ENCODE measurements at regions not wholly inside any gene's neighbourhood (a gene's known extent, or its start where the extent isn't known, plus 50 kb on each side); places are given as distances from the start of the nearest gene placed in this dataset.
A peak's percentile ranks its signal among the peaks of the same experiment; 100 is the strongest.
"Not testable (repeated sequence)": the region's sequence is repeated elsewhere in the genome, so short reads cannot be mapped to it uniquely, and the experiment has no call there.

DNA sequence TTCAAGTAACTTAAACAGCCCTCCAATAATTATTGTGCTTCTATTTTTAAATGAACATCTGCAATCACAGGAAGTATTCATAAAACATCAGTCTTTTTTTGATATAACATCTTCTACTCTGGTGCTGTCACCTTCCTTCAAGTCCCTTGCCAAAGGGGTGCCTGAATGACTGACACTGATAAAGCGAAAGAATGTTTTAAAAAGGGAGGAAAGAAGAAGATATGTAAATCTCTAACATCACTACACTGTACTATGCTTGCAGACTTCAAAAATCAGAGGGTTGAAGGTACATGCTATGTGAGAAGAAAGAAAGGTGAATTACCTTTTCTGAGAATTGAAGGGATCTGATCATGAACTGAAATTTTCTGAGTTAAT is 253.7 kb downstream of the ZPLD1 start:
- DNase-seq: no peak

- DNase-seq: no peak
Measured at GRCh38 chr3:102691507-102691906, 256.7 kb downstream of the ZPLD1 start.

DNA sequence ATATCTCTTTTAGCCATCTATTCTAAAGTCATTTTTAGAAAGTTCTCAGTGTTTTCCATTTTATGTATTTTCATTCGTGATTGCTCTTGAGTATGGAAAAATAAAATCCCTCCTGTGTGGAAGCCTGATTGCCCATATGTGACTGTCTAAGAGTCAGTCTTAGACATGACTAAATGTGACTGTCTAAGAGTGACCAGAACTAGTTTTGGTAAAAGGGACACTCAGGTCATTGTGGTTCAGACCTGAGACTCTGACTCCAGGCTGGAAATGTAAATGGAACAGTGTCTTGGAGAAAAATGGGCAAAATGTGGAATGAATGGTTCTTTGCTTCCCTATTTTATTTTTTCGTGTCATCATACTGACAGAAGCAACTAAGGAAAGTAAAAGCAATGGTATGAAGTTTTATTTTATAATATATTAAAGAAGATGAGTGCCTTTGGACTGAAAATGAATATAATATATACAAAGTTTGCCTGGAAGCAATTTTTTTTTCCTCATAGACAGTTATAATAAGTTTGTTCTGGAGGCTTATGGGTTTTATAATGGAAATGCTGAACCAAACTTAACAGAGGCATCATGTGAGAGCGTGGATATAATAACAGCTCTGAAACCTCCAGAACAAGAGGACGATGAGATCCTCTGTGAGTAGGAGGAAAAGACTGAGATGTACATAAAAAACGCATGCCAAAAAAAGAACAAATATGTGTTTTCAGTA is 264.4 kb downstream of the ZPLD1 start:
- no peak for DNase-seq

GRCh38 chr3:102699819-102700140 is 265.0 kb downstream of the ZPLD1 start:
- no peak for DNase-seq

GRCh38 chr3:102712896-102713295 is 278.1 kb downstream of the ZPLD1 start:
- DNase-seq: no peak

- DNase-seq: no peak
Measured at GRCh38 chr3:102714567-102714966, 279.8 kb downstream of the ZPLD1 start.

- no peak for DNase-seq
Measured at GRCh38 chr3:102715030-102715697, 280.3 kb downstream of the ZPLD1 start.

DNA sequence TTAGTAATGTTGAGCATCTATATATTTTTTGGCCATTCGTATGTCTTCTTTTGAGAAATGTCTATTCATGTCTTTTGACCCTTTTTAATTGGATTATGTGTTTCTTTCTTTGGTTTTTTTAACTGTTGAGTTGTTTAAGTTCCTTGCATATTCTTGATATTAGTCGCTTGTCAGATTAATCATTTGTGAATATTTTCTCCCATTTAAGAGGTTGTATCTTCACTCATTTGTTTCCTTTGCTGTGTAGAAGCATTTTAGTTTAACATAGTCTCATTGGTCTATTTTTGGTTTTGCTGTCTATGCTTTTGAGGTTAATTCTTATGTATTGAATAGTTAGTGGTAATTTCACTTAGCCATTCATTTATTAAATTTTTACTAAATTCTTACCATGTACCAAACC is 283.8 kb downstream of the ZPLD1 start:
- no peak for DNase-seq

DNA sequence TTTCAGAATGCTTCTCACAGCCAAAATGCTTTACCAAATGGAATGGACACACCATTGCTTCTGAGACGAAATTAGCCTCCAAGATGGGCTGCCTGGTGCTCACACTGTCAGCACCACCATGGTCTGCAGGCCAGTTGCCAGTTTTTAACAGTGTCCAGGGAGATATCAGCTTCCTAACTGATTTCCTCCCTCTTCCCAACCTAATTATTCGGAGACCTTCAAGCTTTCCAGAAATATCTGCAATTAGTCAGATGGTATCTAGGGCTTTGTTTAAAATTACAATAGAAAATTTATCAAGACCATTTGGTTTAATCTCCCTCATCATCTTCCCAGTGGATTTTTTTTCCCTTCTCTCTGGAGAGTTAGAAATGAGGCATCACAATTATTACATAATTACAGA is 287.5 kb downstream of the ZPLD1 start:
- no peak for DNase-seq

- no peak for DNase-seq
Measured at GRCh38 chr3:102727340-102727739, 292.5 kb downstream of the ZPLD1 start.

DNA sequence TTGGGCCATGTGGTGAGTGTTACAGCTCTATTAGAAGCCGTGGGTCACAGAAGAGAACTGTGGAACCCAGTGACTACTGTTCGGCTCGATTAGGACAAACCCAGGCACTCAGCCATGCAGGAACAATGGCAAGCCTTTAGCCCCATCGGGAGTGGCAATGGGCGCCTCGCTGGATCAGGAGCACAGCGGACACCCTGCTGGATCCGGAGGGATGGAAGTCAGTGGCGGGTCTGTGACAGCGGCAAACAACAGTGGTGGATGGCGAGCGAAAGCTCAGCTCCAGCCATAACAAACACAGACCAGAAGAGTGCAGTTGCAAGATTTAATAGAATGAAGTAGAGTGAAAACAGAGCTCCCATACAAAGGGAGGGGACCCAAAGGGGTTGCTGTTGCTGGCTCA is 297.8 kb downstream of the ZPLD1 start:
- not testable (repeated sequence) for DNase-seq

DNA sequence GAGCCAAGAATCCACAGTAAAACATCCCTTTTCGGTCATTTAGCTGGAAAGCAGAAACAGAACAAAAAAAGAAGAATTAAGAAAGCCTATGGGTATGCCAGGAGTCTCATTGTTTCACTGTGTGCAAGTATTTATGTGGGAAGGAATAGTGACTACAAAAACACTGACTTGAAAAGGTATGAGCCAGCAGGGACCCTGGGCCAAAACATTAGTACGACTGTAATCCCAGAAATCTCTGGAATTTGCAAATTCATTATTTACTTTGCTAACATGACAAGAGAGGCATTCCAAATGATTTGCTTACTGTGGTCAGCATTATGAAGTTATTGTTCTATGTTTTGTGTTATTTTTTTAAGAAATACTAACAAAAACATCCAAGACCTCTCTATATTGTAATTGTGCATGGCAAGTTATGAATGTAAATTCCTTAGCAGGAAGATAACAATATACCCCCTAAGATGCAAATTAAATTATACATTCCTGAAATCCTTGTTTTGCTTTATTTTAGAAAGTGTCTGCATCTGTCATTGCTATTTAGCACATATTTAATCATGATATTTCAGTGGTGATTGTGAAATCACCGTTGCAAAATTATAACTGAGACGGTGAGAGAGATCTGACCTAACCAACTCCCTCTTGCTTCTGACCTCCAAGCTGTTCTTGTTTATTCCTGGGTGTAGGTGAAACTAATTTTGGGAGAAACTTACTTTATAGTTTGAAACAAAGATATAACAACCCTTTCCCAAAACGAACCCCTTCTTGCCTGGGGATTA is 299.2 kb downstream of the ZPLD1 start:
- DNase-seq: no peak

- DNase-seq: no peak
Measured at GRCh38 chr3:102735311-102735710, 300.5 kb downstream of the ZPLD1 start.

- no peak for DNase-seq
Measured at GRCh38 chr3:102736288-102736974, 301.6 kb downstream of the ZPLD1 start.

- DNase-seq: no peak
Measured at GRCh38 chr3:102736975-102737304, 302.1 kb downstream of the ZPLD1 start.

DNA sequence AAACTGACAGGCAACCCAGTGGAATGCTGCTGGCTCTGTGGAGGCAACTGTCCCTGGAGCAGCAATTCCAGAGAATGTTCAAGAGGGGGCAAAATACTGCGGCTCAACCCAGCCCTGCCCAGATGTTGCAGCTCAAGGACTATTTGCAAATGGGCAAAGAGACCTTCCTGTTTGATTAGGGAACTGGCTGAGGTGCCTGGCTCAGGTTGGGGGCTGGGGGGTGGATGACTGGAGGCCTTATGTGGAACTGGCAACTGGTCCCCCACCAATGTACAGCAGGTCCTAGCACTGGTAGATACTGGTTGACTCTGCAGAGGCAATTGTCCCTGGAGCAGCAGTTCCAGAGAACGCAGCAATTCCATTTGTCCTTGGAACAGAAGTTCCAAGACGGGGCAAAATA is 302.5 kb downstream of the ZPLD1 start:
- DNase-seq: no peak

DNA sequence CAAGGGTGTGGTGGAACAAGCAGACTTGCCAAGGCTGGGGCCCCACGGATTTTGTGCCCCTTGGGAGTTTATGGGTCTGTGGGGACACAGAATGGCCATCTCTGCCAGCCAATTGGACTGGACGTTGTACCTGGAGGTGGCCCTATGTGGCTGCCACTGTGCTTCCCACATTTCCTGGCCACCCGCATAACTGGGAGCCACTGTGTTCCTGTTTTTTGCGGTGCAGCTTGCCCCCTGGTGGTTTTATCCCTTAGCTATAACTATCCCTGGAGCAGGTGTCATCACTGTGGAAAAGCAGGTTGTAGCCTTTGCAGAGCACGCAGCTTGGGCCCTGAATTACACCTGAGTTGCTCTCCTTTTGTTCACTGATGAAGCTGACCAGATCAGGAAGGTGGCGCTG is 306.3 kb downstream of the ZPLD1 start:
- peak; percentile 36 for DNase-seq

- no peak for DNase-seq
Measured at GRCh38 chr3:102741694-102742093, 306.9 kb downstream of the ZPLD1 start.

GRCh38 chr3:102745881-102746280 is 311.1 kb downstream of the ZPLD1 start:
- DNase-seq: no peak

DNA sequence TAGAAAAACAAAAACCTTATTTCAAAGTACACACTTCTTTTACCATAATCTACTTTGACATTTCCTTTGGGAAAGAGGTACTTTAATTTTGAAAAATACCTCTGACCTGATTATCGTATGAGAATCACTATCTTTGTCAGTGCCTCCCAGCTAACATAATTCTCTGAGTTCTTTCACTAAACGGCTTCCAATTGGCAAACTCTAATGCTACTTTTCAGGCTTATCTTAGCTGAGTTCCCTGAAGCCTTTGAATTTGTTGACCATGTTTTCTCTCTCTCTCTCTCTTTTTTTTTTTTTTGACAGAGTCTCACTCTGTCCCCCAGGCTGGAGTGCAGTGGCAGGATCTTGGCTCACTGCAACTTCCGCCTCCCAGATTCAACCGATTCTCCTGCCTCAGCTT is 312.8 kb downstream of the ZPLD1 start:
- DNase-seq: no peak

GRCh38 chr3:102748646-102749045 is 313.8 kb downstream of the ZPLD1 start:
- DNase-seq: no peak

- DNase-seq: no peak
Measured at GRCh38 chr3:102750322-102750721, 315.5 kb downstream of the ZPLD1 start.

DNA sequence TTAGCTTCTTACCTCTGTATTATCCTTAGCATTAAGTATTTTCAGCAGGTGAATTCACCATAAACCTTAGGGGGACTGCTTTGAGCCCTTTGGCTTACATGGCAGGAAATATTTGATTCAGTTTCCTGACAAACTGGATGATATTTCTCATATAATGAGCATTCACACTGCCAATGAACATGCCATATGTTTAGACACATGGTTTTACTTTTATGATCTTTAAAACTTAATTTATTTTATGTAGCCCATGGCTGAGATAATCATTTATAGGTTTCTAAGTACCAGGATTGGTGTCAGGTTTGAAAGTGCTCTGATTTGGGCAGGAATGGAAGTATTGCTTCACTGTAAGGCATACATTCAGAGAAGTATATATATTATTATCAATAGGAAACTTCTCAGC is 319.1 kb downstream of the ZPLD1 start:
- no peak for DNase-seq

DNA sequence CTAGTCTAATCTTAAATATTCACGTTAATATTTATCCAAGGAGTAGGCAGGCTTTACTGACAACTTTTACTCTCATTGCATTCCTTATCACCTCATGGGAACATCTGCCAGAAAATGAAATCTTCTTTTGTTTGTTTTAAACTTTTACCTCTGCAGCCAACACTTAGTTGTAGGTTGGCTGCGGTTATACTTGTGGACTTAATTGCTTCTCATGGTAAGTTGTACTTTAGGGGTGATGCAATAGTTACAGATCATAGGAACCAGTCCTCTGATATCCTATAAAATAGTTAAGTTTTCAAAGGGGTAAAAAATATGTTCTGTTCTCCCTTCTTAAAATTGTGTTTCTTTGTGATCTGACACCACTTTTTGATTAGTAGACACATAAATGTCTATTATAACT is 321.9 kb downstream of the ZPLD1 start:
- no peak for DNase-seq

All from NCI-H146 (cell line).